Mesodermal cell (in vitro differentiated cells): ENCODE measurements at regions not wholly inside any gene's neighbourhood (a gene's known extent, or its start where the extent isn't known, plus 50 kb on each side); places are given as distances from the start of the nearest gene placed in this dataset.
A peak's percentile ranks its signal among the peaks of the same experiment; 100 is the strongest.
"Not testable (repeated sequence)": the region's sequence is repeated elsewhere in the genome, so short reads cannot be mapped to it uniquely, and the experiment has no call there.

Experiments used
- H3K27ac ChIP-seq: 2 replicates; pipeline ENCODE4 v1.7.0; 2013; ENCODE audit warnings: mild to moderate bottlenecking, low read depth, low read length, moderate library complexity; ENCODE audit not compliant: severe bottlenecking
- H3K36me3 ChIP-seq: 2 replicates; pipeline ENCODE4 v1.7.1; 2013; ENCODE audit warnings: mild to moderate bottlenecking, low read length, moderate library complexity; ENCODE audit not compliant: control insufficient read depth, insufficient read depth
- H3K4me1 ChIP-seq: one replicate; pipeline ENCODE4 v1.7.1; 2013; ENCODE audit warnings: mild to moderate bottlenecking, low read length; ENCODE audit not compliant: insufficient read depth, control insufficient read depth, poor library complexity, severe bottlenecking
- H3K4me3 ChIP-seq: 2 replicates; pipeline ENCODE4 v1.7.0; 2013; ENCODE audit warnings: low read length, control low read depth, mild to moderate bottlenecking; ENCODE audit not compliant: insufficient read depth, poor library complexity, severe bottlenecking; ENCODE audit errors: extremely low read depth
- H3K9me3 ChIP-seq: 2 replicates; pipeline ENCODE4 v1.7.1; 2013; ENCODE audit warnings: mild to moderate bottlenecking, low read length, moderate library complexity; ENCODE audit not compliant: control insufficient read depth
- WGBS, 2 experiments: methylation state at CpG; one replicate each; pipeline ENCODE4 v1.1.5; 2013; ENCODE audit warnings: missing lambda C conversion rate in 2 of 2; ENCODE audit not compliant: insufficient coverage in 2 of 2; 5-methylcytosine and 5-hydroxymethylcytosine counted together

GRCh38 chr1:208465786-208466590 lies 221.8 kb upstream of the PLXNA2 start:
- WGBS, 2 experiments, result 69 to 81% methylated on average over 3 of the region's 4 CpGs
- H3K4me1 ChIP-seq, result peaks cover 3% of the 10 kb centered on the region
- no peaks in the 10 kb centered on the region for H3K36me3 ChIP-seq
- H3K27ac ChIP-seq, result no peak overlapping the region
- no peak overlapping the region for H3K4me3 ChIP-seq
- no peaks in the 10 kb centered on the region for H3K9me3 ChIP-seq

DNA sequence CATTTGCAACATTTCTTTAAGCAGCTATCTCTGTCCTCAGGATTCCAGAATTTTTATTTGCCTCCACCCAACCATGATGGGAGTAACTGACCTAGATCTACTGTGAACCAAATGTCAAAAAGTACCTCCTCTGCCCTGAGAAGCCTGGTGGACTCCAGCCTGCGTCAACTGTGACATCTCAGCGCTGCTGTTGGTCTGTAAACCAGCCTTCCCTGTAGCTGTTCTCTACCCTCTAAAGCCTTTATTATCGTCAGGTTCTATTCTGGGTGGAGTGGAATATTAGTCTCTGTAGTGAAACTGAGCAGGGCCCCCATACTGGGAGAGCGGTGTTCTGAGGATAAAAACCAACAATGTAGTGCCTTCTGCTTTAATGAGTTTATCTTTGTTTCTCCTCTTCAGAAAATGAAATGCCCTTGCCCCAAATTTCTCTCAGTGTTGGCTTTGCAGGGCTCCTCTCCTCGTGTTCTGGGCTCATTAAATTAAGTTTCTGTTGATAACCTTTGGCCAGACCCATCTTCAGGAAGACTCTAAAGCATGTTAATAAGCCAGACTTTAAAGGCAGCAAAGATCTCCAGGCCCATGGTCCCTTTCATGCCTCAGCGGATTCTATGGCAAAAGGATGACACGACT lies 223.1 kb upstream of the PLXNA2 start:
- Histone ChIP-seq H3K4me3 (no peak overlapping the region), H3K36me3 (no peaks in the 10 kb centered on the region), H3K9me3 (no peaks in the 10 kb centered on the region), H3K27ac (no peak overlapping the region), H3K4me1 (peaks cover 3% of the 10 kb centered on the region)
- 85 to 88% methylated on average over 4 to 7 of the region's 7 CpGs for WGBS, 2 experiments

- Histone ChIP-seq H3K36me3 (no peaks in the 10 kb centered on the region), H3K4me1 (peaks cover 22% of the 10 kb centered on the region), H3K4me3 (no peak overlapping the region), H3K9me3 (no peaks in the 10 kb centered on the region), H3K27ac (no peak overlapping the region)
- 87 to 89% methylated on average over 3 of the region's 4 CpGs for WGBS, 2 experiments
These were observed 231.3 kb upstream of the PLXNA2 start for GRCh38 chr1:208475449-208475848.

DNA sequence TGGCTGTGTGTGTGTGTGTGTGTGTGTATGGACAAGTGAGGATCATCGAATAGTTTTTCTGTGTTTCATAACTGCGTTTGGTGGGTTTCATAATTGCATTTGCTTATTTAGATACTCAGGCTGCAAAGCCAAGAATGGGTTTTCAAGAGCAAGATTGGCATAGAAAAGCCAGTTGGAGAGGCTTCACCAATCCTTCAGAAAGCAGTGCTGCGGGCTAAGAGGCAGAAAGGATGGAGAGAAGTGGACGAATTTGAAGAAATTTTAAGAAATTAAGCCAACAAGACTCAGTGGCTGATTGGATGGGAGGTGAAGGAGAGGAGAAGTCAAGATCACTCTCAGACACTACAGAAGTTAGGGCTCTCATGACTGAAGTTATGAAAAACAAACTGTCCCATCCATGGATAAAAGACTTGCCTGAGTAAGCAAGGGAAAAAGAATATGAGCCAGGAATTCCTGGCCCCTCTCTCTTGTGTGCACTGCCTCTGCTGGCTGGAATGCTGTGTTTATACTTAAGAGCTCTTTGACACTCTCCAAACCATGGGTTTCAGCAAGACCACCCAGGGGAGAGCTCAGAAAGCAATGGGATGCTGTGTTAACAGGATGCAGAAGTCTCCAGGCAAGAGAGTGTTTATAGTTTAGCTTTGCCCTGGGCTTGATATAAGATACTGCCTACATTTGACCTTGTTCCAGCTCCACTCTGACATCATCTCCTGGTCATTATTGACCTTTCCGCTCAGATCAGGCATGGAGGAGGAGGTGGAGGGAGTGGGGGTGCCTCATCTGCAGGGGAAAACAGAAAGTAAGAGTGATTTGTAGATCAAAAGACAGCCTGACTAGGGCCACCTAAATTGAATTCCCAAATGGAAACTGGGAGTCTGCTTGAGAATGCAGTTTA lies 232.0 kb upstream of the PLXNA2 start:
- Histone ChIP-seq H3K4me3 (no peak overlapping the region), H3K27ac (peak overlapping the region; percentile 41), H3K4me1 (peaks cover 22% of the 10 kb centered on the region), H3K9me3 (no peaks in the 10 kb centered on the region), H3K36me3 (no peaks in the 10 kb centered on the region)
- 84 to 97% methylated on average over 3 to 4 of the region's 5 CpGs for WGBS, 2 experiments

GRCh38 chr1:208476846-208477170 lies 232.6 kb upstream of the PLXNA2 start:
- Histone ChIP-seq H3K9me3 (no peaks in the 10 kb centered on the region), H3K27ac (peak overlapping the region; percentile 41), H3K4me1 (peaks cover 22% of the 10 kb centered on the region), H3K4me3 (no peak overlapping the region), H3K36me3 (no peaks in the 10 kb centered on the region)
- WGBS, 2 experiments, result 86 to 100% methylated on average over 2 of the region's 2 CpGs

DNA sequence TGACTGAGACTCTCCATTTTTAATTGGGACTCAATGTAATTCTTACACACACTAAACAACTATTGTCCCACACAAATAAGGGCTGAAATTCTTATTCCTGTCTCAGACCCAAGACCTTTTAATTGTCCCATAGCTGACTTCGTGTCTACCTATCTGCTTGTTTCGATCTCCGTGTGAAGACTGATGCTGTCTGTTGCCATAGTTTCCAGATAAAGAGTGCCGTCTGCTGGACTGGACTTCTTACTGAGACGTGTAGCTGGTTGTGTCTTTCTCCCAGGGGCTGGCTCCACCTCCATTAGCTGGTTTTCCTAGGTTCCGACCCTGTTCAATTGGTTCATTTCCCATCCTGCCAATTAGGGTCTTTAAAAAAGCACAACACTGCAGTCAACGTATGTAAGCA lies 235.3 kb upstream of the PLXNA2 start:
- Histone ChIP-seq H3K4me3 (no peak overlapping the region), H3K36me3 (no peaks in the 10 kb centered on the region), H3K9me3 (no peaks in the 10 kb centered on the region), H3K27ac (no peak overlapping the region), H3K4me1 (peaks cover 22% of the 10 kb centered on the region)
- WGBS, 2 experiments, result 83 to 90% methylated on average over 6 of the region's 7 CpGs

DNA sequence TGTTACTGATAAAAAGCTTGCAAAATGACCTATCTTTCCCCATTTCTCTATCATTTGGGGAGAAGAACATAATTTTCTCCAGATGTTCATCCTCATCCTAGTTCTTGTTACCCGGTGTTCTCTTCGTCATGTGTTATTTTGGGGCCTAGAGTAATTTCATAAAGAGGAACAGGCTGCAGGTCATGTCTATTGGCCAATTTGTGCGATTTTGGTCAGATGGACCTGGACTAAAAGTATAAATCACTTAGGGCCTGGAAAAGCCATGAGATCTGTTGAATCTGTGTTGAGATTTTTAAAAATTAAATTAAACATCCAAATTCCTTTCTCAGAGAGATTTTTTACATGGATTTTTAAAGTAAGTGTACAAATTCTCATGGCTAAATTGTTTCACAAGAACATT lies 241.3 kb upstream of the PLXNA2 start:
- no peak overlapping the region for H3K4me3 ChIP-seq
- WGBS, 2 experiments, result 100% methylated on average over 1 of the region's 3 CpGs; no CpG with 5 or more reads in 1 of the 2 experiments
- H3K4me1 ChIP-seq, result no peaks in the 10 kb centered on the region
- no peak overlapping the region for H3K27ac ChIP-seq
- H3K9me3 ChIP-seq, result no peaks in the 10 kb centered on the region
- no peaks in the 10 kb centered on the region for H3K36me3 ChIP-seq

DNA sequence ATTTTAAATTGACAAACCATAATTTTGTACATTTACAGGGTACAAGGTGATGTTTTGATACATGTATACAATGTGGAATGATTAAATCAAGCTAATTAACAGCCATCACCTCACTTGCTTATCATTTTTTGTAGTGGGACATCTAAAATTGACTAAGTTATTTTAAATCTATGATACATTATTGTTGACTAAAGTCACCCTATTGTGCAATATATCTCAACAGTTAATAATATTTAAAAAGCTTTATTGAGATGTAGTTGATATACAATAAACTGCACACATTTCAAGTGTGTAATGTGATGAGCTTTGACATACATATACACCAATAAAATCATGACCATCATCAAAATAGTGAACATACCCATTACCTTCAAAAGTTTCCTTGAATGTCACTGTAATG lies 242.5 kb upstream of the PLXNA2 start:
- no peaks in the 10 kb centered on the region for H3K9me3 ChIP-seq
- no peak overlapping the region for H3K27ac ChIP-seq
- H3K4me1 ChIP-seq, result no peaks in the 10 kb centered on the region
- no peak overlapping the region for H3K4me3 ChIP-seq
- no peaks in the 10 kb centered on the region for H3K36me3 ChIP-seq

GRCh38 chr1:208488432-208488831 lies 244.2 kb upstream of the PLXNA2 start:
- not testable (repeated sequence) for H3K4me1 ChIP-seq, H3K27ac ChIP-seq, H3K9me3 ChIP-seq, H3K36me3 ChIP-seq, H3K4me3 ChIP-seq
- WGBS, 2 experiments, result 96 to 98% methylated on average over 10 to 11 of the region's 36 CpGs

GRCh38 chr1:208496467-208497371 lies 252.5 kb upstream of the PLXNA2 start:
- WGBS, 2 experiments, result 84 to 89% methylated on average over 12 of the region's 12 CpGs
- Histone ChIP-seq H3K9me3 (no peaks in the 10 kb centered on the region), H3K36me3 (no peaks in the 10 kb centered on the region), H3K4me1 (peaks cover 13% of the 10 kb centered on the region), H3K4me3 (no peak overlapping the region), H3K27ac (no peak overlapping the region)
